Esophagus muscularis mucosa (tissue), 3 donors: ENCODE measurements at regions not wholly inside any gene's neighbourhood (a gene's known extent, or its start where the extent isn't known, plus 50 kb on each side); places are given as distances from the start of the nearest gene placed in this dataset.

Experiments
- POLR2A ChIP-seq: fragments of 450-650 bp; IDR thresholded peaks from one replicate; pipeline ENCODE4 v1.6.1; 2017; ENCODE audit warnings: antibody characterized with exemption, moderate library complexity, mild to moderate bottlenecking, low read depth
- TF ChIP-seq, protein P1 (sequence below), 3 experiments: fragments of 200-600 bp in 2 of 3; fragments of 450-650 bp in 1 of 3; sonication (generic) in 2 of 3; IDR thresholded peaks; one replicate each; pipeline ENCODE4 v1.5.1; 2017 to 2019; ENCODE audit warnings: antibody characterized with exemption in 3 of 3, mild to moderate bottlenecking in 2 of 3, moderate library complexity in 1 of 3

DNA sequence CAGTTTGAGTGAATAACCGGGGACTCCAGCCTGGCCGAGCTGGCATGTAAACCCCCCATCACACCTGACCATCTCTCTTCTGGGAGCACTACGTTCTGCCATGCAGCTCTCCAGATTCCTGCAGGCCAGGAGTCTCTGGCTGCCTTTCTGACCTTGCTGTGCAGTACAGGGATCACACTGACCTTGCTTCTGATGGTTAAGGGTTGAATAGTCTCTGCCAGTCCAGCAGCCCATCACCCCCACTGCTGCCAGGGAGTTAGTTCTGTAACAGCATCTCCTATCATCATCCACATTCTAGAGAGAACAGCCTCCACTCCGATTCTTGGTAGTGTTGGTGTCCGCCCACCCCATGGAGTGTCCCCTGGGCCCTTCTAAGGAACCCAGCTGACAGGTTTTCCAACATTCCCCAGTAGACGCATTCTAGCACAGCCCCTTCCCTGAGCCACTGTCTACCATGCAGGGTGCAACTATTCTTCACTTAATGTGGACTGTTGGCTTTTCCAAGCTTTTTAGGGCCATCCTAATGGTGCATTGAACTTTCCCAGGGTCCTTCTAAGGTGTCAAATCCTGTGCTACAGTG lies 109.8 kb downstream of the RIPK4 start:
- TF ChIP-seq, protein P1, sequence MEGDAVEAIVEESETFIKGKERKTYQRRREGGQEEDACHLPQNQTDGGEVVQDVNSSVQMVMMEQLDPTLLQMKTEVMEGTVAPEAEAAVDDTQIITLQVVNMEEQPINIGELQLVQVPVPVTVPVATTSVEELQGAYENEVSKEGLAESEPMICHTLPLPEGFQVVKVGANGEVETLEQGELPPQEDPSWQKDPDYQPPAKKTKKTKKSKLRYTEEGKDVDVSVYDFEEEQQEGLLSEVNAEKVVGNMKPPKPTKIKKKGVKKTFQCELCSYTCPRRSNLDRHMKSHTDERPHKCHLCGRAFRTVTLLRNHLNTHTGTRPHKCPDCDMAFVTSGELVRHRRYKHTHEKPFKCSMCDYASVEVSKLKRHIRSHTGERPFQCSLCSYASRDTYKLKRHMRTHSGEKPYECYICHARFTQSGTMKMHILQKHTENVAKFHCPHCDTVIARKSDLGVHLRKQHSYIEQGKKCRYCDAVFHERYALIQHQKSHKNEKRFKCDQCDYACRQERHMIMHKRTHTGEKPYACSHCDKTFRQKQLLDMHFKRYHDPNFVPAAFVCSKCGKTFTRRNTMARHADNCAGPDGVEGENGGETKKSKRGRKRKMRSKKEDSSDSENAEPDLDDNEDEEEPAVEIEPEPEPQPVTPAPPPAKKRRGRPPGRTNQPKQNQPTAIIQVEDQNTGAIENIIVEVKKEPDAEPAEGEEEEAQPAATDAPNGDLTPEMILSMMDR (IDR thresholded peaks at IDR 0.05): no peak
- TF ChIP-seq POLR2A: no peak
